ENCODE measurements at regions not wholly inside any gene's neighbourhood (a gene's known extent, or its start where the extent isn't known, plus 50 kb on each side); places are given as distances from the start of the nearest gene placed in this dataset.

- no peak overlapping the region for H3K4me3 ChIP-seq (ENCODE audit: control insufficient read depth, low read depth, low read length)
- no peak for TF ChIP-seq CTCF (IDR thresholded peaks at IDR 0.05; ENCODE audit: control insufficient read depth, insufficient read depth, low read depth, low read length, missing control alignments)
- DNase-seq (ENCODE audit: low read depth) = no peak
Measured at GRCh38 chr15:38154255-38154654, 98.4 kb upstream of the SPRED1 start.

- no peak for DNase-seq (ENCODE audit: low read depth)
- no peak for TF ChIP-seq CTCF (IDR thresholded peaks at IDR 0.05; ENCODE audit: control insufficient read depth, insufficient read depth, low read depth, low read length, missing control alignments)
- no peak overlapping the region for H3K4me3 ChIP-seq (ENCODE audit: control insufficient read depth, low read depth, low read length)
Measured at GRCh38 chr15:38154837-38155236, 97.8 kb upstream of the SPRED1 start.

GRCh38 chr15:38163658-38164057 lies 89.0 kb upstream of the SPRED1 start:
- no peak for DNase-seq (ENCODE audit: low read depth)
- TF ChIP-seq CTCF (IDR thresholded peaks at IDR 0.05; ENCODE audit: control insufficient read depth, insufficient read depth, low read depth, low read length, missing control alignments) = no peak
- H3K4me3 ChIP-seq (ENCODE audit: control insufficient read depth, low read depth, low read length) = no peak overlapping the region

GRCh38 chr15:38164061-38164460 lies 88.6 kb upstream of the SPRED1 start:
- no peak for DNase-seq (ENCODE audit: low read depth)
- no peak for TF ChIP-seq CTCF (IDR thresholded peaks at IDR 0.05; ENCODE audit: control insufficient read depth, insufficient read depth, low read depth, low read length, missing control alignments)
- H3K4me3 ChIP-seq (ENCODE audit: control insufficient read depth, low read depth, low read length) = no peak overlapping the region

GRCh38 chr15:38164507-38164906 lies 88.1 kb upstream of the SPRED1 start:
- H3K4me3 ChIP-seq (ENCODE audit: control insufficient read depth, low read depth, low read length) = no peak overlapping the region
- no peak for TF ChIP-seq CTCF (IDR thresholded peaks at IDR 0.05; ENCODE audit: control insufficient read depth, insufficient read depth, low read depth, low read length, missing control alignments)
- DNase-seq (ENCODE audit: low read depth) = no peak

GRCh38 chr15:38168467-38169070 lies 84.1 kb upstream of the SPRED1 start:
- DNase-seq (ENCODE audit: low read depth) = no peak
- H3K4me3 ChIP-seq (ENCODE audit: control insufficient read depth, low read depth, low read length) = no peak overlapping the region
- TF ChIP-seq CTCF (IDR thresholded peaks at IDR 0.05; ENCODE audit: control insufficient read depth, insufficient read depth, low read depth, low read length, missing control alignments) = no peak

- no peak overlapping the region for H3K4me3 ChIP-seq (ENCODE audit: control insufficient read depth, low read depth, low read length)
- DNase-seq (ENCODE audit: low read depth) = no peak
- no peak for TF ChIP-seq CTCF (IDR thresholded peaks at IDR 0.05; ENCODE audit: control insufficient read depth, insufficient read depth, low read depth, low read length, missing control alignments)
Measured at GRCh38 chr15:38171973-38172372, 80.7 kb upstream of the SPRED1 start.

All from AG09309 (cell line).